ENCODE measurements at regions not wholly inside any gene's neighbourhood (a gene's known extent, or its start where the extent isn't known, plus 50 kb on each side); places are given as distances from the start of the nearest gene placed in this dataset.
"Not testable (repeated sequence)": the region's sequence is repeated elsewhere in the genome, so short reads cannot be mapped to it uniquely, and the experiment has no call there.

DNA sequence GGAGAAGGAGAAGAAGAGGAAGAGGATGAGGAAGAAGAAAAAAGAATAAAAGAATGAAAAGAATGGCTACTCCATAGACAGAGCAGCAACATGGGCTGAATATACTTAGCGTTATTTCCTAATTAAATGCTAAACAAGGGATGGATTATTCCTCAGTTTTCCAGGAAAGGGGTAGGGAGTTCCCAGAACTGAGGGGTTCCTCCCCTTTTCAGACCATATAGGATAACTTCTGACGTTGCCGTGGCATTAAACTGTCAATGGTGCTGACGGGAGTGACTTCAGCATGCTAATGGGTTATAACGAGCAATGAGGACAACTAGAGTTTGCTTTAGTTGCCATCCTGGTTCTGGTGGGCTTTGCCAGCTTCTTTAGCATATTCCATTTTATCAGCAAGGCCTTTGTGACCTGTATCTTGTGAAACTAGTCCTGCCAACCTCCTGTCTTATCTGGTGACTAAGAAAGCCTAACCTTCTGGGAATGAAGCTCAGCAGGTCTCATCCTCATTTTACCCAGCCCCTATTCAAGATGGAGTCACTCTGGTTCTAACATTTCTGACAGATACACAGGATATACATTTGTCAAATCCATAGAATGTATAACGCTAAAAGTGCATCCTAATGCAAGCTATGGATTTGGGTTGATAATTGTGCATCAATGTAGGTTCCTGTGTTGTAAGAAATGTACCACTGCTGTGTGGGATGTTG is 152.3 kb downstream of the MAIP1 start:
- in situ Hi-C loops (cut with MboI; ENCODE audit: low sequenced_read_pairs in 4 of 4), result no loop called here
- Histone ChIP-seq H3K4me1 (no peaks in the 10 kb centered on the region), H3K9me3 (no peaks in the 10 kb centered on the region), H3K36me3 (no peaks in the 10 kb centered on the region), H3K4me3 (no peak overlapping the region), H3K27me3 (no peaks in the 10 kb centered on the region), H3K27ac (no peak overlapping the region)
- DNase-seq, result no peak
- TF ChIP-seq, protein P1, sequence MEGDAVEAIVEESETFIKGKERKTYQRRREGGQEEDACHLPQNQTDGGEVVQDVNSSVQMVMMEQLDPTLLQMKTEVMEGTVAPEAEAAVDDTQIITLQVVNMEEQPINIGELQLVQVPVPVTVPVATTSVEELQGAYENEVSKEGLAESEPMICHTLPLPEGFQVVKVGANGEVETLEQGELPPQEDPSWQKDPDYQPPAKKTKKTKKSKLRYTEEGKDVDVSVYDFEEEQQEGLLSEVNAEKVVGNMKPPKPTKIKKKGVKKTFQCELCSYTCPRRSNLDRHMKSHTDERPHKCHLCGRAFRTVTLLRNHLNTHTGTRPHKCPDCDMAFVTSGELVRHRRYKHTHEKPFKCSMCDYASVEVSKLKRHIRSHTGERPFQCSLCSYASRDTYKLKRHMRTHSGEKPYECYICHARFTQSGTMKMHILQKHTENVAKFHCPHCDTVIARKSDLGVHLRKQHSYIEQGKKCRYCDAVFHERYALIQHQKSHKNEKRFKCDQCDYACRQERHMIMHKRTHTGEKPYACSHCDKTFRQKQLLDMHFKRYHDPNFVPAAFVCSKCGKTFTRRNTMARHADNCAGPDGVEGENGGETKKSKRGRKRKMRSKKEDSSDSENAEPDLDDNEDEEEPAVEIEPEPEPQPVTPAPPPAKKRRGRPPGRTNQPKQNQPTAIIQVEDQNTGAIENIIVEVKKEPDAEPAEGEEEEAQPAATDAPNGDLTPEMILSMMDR (IDR thresholded peaks at IDR 0.05 in 4 of 5, conservative IDR thresholded peaks at IDR 0.05 in 1 of 5), result no peak
- no peak for TF ChIP-seq POLR2A (IDR thresholded peaks at IDR 0.05)
- intact Hi-C loops (cut with DNase I; ENCODE audit: low total_unique reads), result no loop called here
- no peak for ATAC-seq

DNA sequence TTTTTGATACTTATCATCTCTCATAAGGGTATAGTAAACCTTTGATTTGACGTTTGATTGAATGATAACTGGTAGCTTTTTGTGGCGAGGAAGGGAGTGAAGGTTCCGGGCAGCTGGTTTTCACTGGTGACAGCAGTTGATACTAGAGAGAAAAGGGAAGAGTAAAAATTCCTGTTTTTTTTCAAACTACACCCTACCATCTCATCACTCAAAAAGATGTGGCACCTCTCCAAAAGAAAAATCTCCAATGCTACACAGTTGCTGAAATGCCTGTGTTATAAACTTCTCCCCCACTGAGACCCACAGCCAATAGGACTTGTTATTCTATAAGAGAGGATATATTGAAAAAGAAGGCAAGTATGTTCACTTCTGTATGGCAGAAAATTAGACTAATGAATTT is 154.0 kb downstream of the MAIP1 start:
- TF ChIP-seq, protein P1 (IDR thresholded peaks at IDR 0.05 in 4 of 5, conservative IDR thresholded peaks at IDR 0.05 in 1 of 5), result no peak
- TF ChIP-seq POLR2A (IDR thresholded peaks at IDR 0.05), result no peak
- Histone ChIP-seq H3K4me3 (no peak overlapping the region), H3K4me1 (no peaks in the 10 kb centered on the region), H3K9me3 (no peaks in the 10 kb centered on the region), H3K27me3 (no peaks in the 10 kb centered on the region), H3K36me3 (no peaks in the 10 kb centered on the region), H3K27ac (no peak overlapping the region)
- intact Hi-C loops (cut with DNase I; ENCODE audit: low total_unique reads), result no loop called here
- no peak for DNase-seq
- ATAC-seq, result no peak
- in situ Hi-C loops (cut with MboI; ENCODE audit: low sequenced_read_pairs in 4 of 4), result no loop called here

DNA sequence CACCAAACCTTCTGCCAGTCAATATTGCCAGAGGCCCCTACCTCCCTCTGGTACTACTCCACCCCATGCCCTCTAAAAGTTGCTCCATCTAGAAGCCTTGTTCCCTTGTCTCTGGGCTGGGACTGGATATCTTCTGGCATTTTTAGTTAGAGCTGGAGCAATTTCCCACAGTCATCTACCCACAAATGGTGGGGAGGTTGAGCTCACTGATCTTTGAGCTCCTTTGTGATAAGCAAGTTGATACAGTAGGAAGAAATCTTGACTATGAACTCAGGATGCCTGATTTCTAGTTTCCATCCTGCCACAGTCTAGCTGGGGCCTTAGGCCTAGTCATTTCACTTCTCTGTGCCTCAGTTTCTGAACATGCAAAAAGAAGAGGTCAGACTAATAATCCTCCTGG is 155.0 kb downstream of the MAIP1 start:
- Histone ChIP-seq H3K27ac (no peak overlapping the region), H3K9me3 (no peaks in the 10 kb centered on the region), H3K27me3 (no peaks in the 10 kb centered on the region), H3K4me1 (no peaks in the 10 kb centered on the region), H3K4me3 (no peak overlapping the region), H3K36me3 (no peaks in the 10 kb centered on the region)
- ATAC-seq, result no peak
- intact Hi-C loops (cut with DNase I; ENCODE audit: low total_unique reads) (no loop called here), in situ Hi-C loops (cut with MboI; ENCODE audit: low sequenced_read_pairs in 4 of 4) (no loop called here)
- no peak for DNase-seq
- no peak for TF ChIP-seq POLR2A (IDR thresholded peaks at IDR 0.05)
- TF ChIP-seq, protein P1 (IDR thresholded peaks at IDR 0.05 in 4 of 5, conservative IDR thresholded peaks at IDR 0.05 in 1 of 5), result no peak

DNA sequence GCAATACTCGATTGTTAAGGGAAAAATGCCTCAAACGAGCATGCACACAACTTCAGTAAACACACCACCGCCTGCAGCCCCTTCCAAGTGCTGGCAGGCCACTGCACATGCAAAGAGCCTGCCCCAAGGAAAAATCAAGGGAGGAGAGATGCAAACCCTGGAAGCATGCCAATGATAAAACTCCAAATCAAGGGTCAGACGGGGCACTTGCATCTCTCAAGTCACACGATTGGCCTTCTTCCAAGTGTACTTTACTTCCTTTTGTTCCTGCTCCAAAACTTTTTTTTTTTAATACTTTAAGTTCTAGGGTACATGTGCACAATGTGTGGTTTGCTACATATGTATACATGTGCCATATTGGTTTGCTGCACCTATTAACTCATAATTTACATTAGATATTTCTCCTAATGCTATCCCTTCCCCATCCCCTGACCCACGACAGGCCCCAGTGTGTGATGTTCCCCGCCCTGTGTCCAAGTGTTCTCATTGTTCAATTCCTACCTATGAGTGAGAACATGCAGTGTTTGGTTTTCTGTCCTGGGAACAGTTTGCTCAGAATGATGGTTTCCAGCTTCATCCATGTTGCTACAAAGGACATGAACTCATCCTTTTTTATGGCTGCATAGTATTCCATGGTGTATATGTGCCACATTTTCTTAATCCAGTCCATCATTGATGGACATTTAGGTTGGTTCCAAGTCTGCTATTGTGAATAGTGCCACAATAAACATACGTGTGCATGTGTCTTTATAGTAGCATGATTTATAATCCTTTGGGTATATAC is 157.8 kb downstream of the MAIP1 start:
- DNase-seq; H3K36me3 ChIP-seq; H3K27ac ChIP-seq; in situ Hi-C loops (cut with MboI; ENCODE audit: low sequenced_read_pairs in 4 of 4); ATAC-seq; H3K4me3 ChIP-seq; H3K9me3 ChIP-seq; H3K27me3 ChIP-seq; intact Hi-C loops (cut with DNase I; ENCODE audit: low total_unique reads); H3K4me1 ChIP-seq: not testable (repeated sequence)

DNA sequence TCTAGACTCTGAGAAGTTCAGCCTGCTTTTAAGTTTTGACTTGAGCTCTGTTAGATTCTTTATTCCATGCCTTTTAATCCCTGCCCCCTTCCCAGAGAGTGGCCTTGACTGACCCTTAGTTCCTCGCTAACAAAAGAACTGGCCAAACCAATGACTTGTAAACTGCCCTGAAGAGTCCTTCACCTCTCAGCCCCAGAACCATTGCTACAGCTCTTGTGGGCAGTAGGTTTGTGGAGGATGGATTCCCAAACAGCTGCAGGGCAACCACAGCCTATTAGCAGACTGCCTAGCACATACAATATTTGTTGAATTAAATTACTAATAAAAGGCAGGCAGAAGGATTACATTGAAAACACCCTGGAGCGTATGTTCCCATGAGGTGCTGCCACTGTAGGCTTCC is 163.9 kb downstream of the MAIP1 start:
- no peak overlapping the region for H3K4me3 ChIP-seq
- in situ Hi-C loops (cut with MboI; ENCODE audit: low sequenced_read_pairs in 4 of 4) (no loop called here), intact Hi-C loops (cut with DNase I; ENCODE audit: low total_unique reads) (no loop called here)
- H3K4me1 ChIP-seq, result no peaks in the 10 kb centered on the region
- no peaks in the 10 kb centered on the region for H3K27me3 ChIP-seq
- H3K9me3 ChIP-seq, result no peaks in the 10 kb centered on the region
- DNase-seq (no peak), ATAC-seq (no peak)
- H3K27ac ChIP-seq, result no peak overlapping the region
- TF ChIP-seq, protein P1 (IDR thresholded peaks at IDR 0.05 in 4 of 5, conservative IDR thresholded peaks at IDR 0.05 in 1 of 5), result no peak
- TF ChIP-seq POLR2A (IDR thresholded peaks at IDR 0.05), result no peak
- H3K36me3 ChIP-seq, result no peaks in the 10 kb centered on the region
